ENCODE measurements at regions not wholly inside any gene's neighbourhood (a gene's known extent, or its start where the extent isn't known, plus 50 kb on each side); places are given as distances from the start of the nearest gene placed in this dataset.

DNA sequence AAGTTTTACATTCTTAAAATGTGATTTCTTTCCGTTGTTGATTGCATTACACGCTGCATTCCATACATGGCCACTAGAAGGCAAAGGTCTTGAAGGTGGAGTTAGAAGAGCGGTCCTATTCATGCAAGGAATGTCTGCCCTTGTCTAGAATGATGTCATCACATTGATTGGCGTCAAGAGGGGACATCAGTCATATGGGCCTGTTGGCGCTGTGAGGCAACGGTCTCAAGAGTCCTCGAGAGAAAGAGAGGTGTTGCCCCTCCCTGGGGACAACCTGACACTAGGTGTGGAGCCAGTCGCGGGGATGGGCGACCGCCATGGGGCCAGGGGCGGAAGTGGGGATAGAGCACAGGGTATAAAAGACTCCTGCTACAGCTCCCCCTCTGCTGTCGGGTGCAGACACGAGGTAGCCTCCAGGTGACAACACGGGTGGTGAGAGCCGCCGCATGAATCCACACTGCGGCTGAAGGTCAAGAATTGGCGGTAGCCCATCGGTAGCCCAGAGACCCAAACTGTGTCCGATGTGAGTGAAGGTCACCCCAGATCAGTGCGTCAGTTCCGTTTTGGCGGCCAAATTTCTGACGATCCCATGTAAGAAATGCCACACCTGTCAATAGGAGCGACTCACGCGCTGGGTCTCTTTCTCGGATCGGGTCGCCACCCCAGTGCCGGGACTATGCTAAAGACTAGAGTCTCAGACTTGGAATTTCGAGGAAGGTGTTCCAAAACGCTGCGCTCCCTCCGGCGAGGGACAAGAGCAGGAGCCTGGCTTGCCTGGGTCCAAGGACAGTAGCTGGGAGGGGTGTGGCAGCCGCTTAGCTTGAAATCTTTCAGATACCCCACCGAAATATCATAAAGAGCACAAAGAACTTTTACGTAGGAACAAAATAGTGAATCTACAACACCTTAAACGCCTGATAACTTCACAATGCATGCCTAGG is 93.2 kb upstream of the ZNF184 start:
- Histone ChIP-seq H3K27me3 (ENCODE audit: low read depth) (peaks cover 81% of the 10 kb centered on the region), H3K9me3 (no peaks in the 10 kb centered on the region), H3K36me3 (no peaks in the 10 kb centered on the region), H3K27ac (no peak overlapping the region), H3K4me1 (no peaks in the 10 kb centered on the region), H3K4me3 (no peak overlapping the region)
- DNase-seq (no peak), ATAC-seq (no peak)
- TF ChIP-seq, protein P1, sequence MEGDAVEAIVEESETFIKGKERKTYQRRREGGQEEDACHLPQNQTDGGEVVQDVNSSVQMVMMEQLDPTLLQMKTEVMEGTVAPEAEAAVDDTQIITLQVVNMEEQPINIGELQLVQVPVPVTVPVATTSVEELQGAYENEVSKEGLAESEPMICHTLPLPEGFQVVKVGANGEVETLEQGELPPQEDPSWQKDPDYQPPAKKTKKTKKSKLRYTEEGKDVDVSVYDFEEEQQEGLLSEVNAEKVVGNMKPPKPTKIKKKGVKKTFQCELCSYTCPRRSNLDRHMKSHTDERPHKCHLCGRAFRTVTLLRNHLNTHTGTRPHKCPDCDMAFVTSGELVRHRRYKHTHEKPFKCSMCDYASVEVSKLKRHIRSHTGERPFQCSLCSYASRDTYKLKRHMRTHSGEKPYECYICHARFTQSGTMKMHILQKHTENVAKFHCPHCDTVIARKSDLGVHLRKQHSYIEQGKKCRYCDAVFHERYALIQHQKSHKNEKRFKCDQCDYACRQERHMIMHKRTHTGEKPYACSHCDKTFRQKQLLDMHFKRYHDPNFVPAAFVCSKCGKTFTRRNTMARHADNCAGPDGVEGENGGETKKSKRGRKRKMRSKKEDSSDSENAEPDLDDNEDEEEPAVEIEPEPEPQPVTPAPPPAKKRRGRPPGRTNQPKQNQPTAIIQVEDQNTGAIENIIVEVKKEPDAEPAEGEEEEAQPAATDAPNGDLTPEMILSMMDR (IDR thresholded peaks at IDR 0.05), result no peak
- intact Hi-C loops (cut with DNase I), result no loop called here

DNA sequence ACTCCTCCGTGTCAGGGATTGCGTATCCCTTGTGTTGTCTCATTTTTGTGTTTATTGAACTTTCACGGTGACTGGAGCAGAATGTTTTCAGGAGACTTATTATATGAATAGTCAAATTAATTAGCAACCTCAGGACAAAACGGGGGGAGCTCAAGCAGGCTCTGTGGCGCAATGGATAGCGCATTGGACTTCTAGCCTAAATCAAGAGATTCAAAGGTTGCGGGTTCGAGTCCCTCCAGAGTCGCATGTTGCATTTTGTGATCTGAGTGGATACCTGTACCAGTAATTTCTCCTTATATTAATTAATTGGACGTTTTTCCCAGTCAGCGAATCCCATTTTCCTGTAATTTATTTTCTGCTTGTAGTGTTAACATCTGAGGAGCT is 89.1 kb upstream of the ZNF184 start:
- no peaks in the 10 kb centered on the region for H3K4me1 ChIP-seq

DNA sequence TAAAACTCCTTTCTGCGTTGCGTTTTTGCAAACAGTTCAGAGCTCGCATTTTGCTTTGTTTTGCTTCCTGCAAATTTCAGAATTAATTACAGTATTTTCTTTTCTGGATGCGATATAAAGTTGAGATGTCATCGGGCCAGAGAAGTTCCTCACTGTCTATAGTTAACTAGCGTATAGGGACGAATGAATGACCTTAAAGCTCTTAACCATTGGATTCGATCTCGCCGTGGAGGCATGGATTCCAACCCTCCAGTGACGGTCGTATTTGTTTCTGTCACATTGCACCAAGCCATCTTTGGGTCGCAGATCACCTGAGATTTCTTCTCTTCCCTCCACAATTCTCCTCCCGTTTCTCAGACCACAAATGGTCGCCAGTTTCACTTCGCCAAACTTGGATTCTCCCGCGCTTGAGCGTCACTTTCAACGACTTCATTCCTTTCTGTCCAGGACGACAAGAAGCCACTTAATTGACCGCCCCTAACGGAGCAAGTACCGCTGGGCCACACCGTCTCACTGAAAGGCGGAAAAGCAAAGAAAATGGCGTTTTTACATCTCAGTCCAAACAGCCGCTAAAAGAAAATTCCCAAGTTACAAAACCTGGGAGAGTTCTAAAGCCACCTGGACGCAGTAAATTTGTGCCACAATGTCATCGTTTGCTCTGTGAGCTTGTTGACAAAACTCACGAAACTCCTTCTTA is 85.3 kb upstream of the ZNF184 start:
- intact Hi-C loops (cut with DNase I), result no loop called here
- Histone ChIP-seq H3K9me3 (no peaks in the 10 kb centered on the region), H3K36me3 (no peaks in the 10 kb centered on the region), H3K27ac (no peak overlapping the region), H3K27me3 (ENCODE audit: low read depth) (peaks cover 100% of the 10 kb centered on the region), H3K4me1 (no peaks in the 10 kb centered on the region), H3K4me3 (no peak overlapping the region)
- DNase-seq (no peak), ATAC-seq (no peak)
- TF ChIP-seq, protein P1 (IDR thresholded peaks at IDR 0.05), result no peak

More for the DNA sequence above, 89.1 kb upstream of the ZNF184 start:
- H3K9me3 ChIP-seq, result no peaks in the 10 kb centered on the region
- no peaks in the 10 kb centered on the region for H3K36me3 ChIP-seq
- no peak overlapping the region for H3K27ac ChIP-seq
- H3K27me3 ChIP-seq (ENCODE audit: low read depth), result peaks cover 100% of the 10 kb centered on the region
- no peak overlapping the region for H3K4me3 ChIP-seq
- no peak for ATAC-seq
- DNase-seq, result no peak
- TF ChIP-seq, protein P1 (IDR thresholded peaks at IDR 0.05), result no peak
- intact Hi-C loops (cut with DNase I), result no loop called here

DNA sequence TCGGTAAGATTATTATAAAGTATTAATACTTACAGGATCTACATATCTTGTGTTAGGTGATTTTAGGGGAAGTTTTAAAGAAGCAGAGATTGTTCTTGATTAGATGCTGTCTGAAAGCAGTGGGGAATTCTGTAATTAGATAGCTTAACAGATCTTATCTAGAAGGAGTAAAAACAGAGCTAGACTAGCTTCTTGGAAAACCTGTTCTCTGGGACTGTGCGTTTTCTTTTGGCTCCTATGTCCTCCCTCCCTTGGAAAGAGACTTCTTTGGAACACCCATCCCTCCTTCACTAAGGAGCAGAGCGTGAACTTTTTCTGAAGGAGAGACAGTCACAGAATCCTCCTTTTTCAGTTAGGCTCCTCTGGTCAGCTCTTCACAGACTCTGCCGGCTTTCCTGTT is 83.5 kb upstream of the ZNF184 start:
- Histone ChIP-seq H3K4me1 (no peaks in the 10 kb centered on the region), H3K27me3 (ENCODE audit: low read depth) (peaks cover 100% of the 10 kb centered on the region), H3K4me3 (no peak overlapping the region), H3K9me3 (no peaks in the 10 kb centered on the region), H3K27ac (no peak overlapping the region), H3K36me3 (no peaks in the 10 kb centered on the region)
- DNase-seq, result no peak
- ATAC-seq, result no peak
- TF ChIP-seq, protein P1 (IDR thresholded peaks at IDR 0.05), result no peak
- intact Hi-C loops (cut with DNase I), result no loop called here

DNA sequence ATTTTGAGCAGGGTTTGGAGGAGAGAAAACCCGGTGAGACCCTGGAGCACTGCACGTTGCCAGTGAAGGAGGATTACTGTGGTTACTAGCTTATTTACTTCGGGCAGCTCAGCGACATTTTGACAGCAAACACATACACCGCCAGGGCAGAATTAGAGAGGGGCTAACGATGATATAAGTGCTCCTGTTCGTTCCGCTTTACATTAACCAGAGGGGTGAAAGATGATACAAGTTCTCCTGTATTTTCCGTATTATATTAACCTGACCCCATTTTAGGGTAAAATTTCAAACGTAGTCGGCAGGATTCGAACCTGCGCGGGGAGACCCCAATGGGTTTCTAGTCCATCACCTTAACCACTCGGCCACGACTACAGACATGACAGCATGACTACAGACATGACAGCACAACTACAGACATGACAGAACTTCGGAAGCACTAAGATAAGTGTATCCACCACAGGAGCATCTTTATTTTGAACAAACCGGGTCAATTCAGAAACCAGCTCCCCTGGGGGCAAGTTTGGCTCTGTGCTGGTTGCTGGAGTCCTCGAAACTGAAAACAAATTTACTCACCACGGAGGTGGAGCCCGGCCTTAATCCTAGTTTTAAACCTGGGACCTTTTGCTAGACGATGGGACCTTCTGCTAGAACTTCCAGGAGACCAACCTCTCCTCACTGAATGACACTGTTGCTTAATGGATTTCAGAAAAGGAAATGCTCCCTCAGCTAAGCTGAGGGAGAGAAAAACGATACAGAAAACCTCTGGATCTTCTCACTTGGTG is 80.4 kb upstream of the ZNF184 start:
- TF ChIP-seq, protein P1 (IDR thresholded peaks at IDR 0.05), result no peak
- Histone ChIP-seq H3K36me3 (no peaks in the 10 kb centered on the region), H3K9me3 (no peaks in the 10 kb centered on the region), H3K27ac (no peak overlapping the region), H3K4me1 (no peaks in the 10 kb centered on the region), H3K4me3 (no peak overlapping the region), H3K27me3 (ENCODE audit: low read depth) (peaks cover 100% of the 10 kb centered on the region)
- DNase-seq (no peak), ATAC-seq (no peak)
- intact Hi-C loops (cut with DNase I), result no loop called here
